ENCODE measurements at regions not wholly inside any gene's neighbourhood (a gene's known extent, or its start where the extent isn't known, plus 50 kb on each side); places are given as distances from the start of the nearest gene placed in this dataset.

GRCh38 chr5:61596265-61596664 lies 264.2 kb downstream of the ZSWIM6 start:
- no peak for DNase-seq

DNA sequence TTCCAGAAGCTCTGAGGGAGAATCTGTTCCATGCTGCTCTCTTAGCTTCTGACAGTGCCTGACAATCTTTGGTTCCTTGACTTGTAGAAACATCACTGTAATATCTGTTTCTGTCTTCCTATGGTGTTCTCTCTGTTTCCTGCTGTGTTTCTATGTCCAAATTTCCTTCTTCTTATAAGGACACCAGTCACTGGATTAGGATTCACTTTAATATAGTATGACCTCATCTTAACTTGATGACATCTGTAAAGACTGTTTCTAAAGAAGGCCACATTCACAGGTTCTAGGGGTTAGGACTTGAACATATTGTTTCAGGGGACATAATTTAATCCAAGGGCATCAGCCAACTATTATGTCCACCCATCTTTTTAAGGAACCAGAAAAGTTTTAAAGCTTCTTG lies 265.6 kb downstream of the ZSWIM6 start:
- no peak for DNase-seq

DNA sequence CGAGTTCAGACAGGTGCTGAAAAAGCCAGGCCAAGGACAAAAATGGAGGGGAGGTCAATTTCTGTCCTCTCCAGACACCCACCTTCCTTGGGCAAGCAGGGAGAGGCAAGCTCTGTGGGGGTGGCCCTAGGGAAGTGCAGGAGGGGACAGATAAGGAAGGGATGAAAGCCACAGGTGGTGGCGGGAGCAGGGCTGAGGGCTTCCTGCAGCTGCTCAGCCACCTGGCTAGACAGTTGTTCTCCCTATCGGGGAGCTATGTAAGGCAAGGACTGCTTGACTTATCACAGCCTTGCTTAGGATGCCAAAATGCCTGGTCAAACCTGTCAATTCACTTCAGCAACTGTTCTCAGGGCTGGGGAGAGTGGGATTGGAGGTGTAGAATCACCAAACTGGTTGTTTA lies 266.1 kb downstream of the ZSWIM6 start:
- DNase-seq: no peak

- no peak for DNase-seq
These were observed 267.5 kb downstream of the ZSWIM6 start for GRCh38 chr5:61599370-61600122.

GRCh38 chr5:61600123-61600444 lies 268.0 kb downstream of the ZSWIM6 start:
- DNase-seq: no peak

DNA sequence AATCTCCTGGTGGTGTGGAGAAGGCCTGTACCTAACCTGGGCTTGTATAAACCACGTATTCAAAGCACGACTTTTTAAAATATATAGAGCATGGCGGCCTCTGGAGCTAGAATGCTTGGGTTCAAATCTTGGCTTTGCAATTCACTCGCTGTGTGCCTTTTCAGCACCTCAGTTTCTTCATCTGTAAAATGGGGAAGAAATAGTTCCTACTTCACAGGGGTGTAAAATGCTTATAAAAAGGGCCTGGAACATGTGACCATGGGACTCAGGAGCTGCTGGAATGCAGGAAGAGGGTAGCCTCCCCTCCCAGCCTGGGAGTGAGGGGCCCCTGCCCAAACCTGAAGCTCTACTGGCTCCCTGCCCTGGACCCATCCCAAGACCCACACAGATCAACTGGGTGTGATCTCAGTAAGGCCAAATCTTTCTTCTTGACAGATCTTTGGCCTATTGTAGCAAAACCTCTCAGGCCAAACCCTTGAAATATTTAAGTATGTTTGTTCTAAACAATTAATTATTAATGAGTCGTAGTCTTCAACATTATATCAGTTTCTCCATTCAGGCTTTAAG lies 269.0 kb downstream of the ZSWIM6 start:
- no peak for DNase-seq

GRCh38 chr5:61603211-61603908 lies 271.3 kb downstream of the ZSWIM6 start:
- no peak for DNase-seq

DNA sequence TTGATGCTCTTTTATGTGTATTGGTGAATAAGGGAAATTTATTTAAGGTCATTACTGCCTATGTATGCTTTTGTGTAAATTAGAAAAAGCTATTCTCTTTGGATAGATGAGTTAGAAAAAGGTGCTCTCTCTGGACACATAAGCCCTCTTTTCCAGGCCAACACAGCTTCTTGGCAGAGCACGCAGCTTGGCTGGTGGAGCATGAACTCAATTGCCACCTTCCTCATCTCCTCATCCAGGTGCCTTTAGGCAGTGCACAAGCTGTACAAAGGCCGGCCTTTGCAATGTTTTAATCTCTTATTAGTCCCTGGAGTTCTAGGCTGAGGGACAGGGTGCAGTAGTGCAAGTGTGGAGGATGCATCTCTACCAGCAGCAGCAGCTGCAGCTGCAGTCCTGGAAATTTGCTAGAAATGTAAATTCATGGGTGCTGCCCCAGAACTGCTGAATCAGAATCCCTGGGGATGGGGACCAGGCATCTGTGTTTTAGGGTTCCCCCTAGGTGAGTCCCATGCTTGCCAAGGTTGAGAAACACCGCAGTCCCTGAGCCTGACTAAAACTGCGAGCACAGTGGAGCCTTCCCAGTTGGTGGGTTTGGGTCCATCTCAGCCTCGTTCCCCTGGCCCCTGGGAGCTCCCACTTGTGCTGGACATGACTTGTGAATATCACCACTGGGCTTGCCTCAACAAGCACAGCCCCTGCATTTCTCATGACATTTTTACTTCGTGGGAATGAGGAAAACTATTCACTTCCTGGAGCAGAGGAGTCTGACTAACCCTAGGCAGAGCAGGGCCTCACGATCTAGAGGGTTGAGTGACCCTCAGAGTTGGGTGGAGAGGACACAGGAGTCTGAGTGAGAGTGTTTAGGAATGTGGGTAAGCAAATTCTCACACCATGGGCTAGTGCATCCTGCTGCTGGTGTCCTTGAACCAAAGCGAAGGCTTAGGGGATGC lies 272.3 kb downstream of the ZSWIM6 start:
- DNase-seq: no peak

DNA sequence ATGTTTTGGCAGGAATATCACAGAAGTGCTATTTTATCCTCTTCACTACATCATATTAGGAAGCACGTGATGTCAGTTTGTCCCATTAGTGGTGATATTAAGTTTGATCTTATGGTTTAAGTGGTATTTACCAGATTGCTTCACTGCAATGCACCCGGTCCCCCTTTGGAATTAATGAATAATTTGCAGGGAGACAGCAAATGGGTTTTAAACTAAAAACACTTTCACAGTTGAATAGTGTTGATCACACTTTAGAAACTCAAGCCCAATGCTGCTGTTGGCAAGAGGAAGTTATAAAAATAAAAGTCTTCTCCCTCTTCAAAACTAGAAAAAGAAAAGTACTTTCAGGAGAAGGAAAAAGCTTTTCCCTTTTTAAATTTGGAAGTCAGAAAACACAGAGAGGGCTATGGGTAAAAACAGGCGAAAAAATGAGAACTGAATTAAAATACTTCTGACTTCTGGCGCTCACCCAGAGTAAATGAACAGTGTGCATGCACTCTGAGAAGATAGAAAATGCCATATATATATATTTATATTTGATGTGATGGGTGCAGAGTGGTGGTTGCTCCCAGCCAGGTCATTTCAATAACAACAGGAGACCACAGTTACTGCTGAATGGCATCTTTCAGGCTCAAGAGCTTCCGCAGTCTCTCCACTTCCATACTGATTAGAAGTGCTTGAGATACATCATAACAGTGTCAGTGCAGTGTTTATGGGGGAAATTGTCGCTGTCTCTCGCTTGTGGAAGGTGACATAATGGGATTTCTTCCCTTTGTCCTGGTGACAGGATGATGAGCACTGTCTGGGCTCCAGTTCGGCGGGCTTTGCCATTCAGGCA lies 278.0 kb downstream of the ZSWIM6 start:
- no peak for DNase-seq

- no peak for DNase-seq
These were observed 278.6 kb downstream of the ZSWIM6 start for GRCh38 chr5:61610678-61611024.

GRCh38 chr5:61612431-61612830 lies 280.4 kb downstream of the ZSWIM6 start:
- DNase-seq: no peak

DNA sequence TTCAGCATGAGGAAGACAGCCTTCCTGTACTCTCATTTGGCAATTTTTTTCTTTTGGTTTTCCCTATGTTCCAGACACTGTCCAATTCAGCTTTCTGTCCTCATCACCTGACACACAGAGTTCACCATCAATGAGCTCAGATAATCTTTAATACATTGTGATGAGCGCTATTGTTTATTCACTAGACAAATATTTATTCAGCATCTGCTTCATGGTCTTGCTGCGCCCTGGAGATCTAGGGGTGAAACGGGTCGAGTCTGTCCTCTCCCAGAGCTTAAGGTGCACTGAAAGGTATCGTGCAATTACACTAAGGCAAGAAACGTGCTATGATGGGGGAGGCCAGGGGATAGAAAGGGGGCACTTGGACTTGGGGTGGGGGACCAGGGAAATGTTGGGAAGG lies 281.6 kb downstream of the ZSWIM6 start:
- DNase-seq: no peak

DNA sequence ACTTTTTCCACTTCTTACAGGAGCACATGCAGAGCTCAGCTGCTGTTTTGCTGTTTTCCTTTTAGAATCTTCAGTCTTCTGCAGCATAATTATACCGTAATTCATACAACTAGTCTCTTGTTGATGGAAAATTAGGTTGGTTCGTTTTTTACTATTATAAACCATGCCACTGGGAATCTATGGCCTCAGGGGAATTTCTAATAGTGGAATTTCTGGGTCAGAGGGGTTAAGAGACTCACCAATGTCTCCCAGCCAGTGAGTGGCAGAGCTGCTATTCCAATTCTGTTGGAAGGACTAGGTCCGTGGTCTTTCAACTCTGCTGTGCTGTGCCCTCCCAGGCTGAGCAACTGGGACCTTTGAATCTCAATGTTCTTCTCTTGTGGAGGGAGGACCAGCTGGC lies 282.5 kb downstream of the ZSWIM6 start:
- DNase-seq: no peak

- DNase-seq: no peak
These were observed 285.0 kb downstream of the ZSWIM6 start for GRCh38 chr5:61617039-61617438.

GRCh38 chr5:61617995-61618525 lies 286.0 kb downstream of the ZSWIM6 start:
- DNase-seq: no peak

DNA sequence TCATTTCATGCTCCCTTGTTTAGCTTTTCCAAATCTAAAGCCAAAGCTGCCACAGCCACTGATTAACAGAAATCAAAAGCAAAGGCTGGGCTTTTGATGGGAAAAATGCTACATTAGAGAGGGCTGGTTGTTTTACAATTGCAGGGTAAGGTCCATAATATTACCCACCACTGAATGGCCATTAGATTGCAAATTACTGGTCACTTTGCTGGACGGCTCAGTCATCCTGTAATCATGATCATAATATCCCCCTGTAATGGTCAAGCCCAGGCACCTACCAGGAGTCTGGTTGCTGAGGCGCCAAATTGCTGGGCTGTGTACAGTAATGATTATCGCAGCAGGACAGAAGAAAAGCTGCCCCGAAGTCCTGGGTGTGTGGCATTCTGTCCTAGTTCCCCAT lies 286.5 kb downstream of the ZSWIM6 start:
- no peak for DNase-seq

- DNase-seq: no peak
These were observed 287.2 kb downstream of the ZSWIM6 start for GRCh38 chr5:61619289-61619688.

GRCh38 chr5:61619777-61620518 lies 287.9 kb downstream of the ZSWIM6 start:
- no peak for DNase-seq

DNA sequence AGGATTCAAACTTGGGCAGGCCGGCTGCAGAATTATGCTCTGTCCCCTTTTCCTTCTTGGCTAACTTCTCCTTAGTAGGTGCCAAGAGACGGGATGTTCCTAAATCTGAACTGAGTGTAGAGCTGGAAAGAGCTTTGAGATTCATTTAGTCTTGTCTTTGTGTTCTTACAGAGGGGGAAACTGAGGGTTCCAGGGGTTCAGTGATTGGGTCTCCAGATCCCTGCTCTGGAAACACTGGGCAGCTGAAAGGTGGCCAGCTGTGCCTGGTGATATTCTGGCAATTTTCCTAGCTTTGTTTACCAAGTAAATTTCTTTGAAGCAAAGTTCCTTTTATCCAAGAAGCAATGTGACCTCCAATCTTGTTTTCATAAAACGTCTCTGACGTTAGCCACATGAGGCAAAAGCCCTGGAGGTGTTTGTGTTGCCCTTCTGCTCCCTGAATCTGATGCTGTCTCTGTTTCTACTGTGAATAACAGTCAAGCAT lies 288.7 kb downstream of the ZSWIM6 start:
- DNase-seq: no peak

DNA sequence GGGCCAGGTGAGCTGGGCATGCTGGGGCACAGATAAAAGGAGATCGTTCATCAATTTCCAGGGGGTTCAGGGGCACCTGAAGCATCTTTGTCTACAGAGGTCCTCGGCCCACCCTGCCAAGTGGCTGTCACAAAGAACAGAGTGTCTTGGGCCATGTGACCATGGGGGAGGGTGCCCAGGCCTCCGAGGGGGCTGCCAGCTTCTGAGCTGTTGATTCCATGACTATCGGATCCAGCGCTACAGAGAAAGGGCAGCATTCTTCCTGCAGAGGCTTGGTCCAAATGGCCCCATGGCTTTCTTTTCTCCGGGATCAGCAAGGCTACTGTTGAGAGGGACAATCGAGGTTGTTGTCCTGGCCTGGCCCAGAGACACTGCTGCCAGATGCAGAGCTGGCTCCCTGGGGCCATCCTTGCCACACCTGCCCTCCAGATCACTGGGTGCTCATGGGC lies 289.2 kb downstream of the ZSWIM6 start:
- DNase-seq: no peak

DNA sequence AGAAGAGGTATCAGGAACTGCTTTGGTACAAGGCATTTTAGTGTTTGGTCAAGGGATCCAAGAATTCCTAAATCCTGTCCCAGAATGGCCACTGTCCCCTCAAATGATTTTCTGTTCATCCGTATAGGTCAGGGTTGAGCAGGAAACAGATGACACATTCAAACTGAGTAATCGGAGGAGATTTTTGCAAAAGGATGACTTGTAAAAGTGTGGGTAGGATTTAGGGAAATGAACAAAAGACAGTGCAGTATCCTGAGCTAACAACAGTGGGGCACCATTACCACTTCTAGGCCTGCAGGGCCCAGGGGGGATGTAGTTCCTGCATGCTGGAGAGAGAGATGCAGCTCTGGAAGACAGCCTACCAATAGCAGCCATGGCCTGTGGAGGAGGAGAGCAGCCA lies 290.1 kb downstream of the ZSWIM6 start:
- no peak for DNase-seq
